K562 (cell line): ENCODE measurements at regions not wholly inside any gene's neighbourhood (a gene's known extent, or its start where the extent isn't known, plus 50 kb on each side); places are given as distances from the start of the nearest gene placed in this dataset.

ENCODE experiments used
- ETS2 ChIP-seq: IDR thresholded peaks from 2 replicates; pipeline ENCODE4 v1.6.1; 2016; ENCODE audit warnings: borderline replicate concordance, missing genetic modification characterization, mild to moderate bottlenecking, moderate library complexity, missing compliant biosample characterization; ENCODE audit not compliant: poor library complexity, severe bottlenecking
- ETV5 ChIP-seq: sonication (generic); formaldehyde crosslinking; IDR thresholded peaks from 2 replicates; pipeline ENCODE4 v1.4.0; 2020; ENCODE audit warnings: low read depth, mild to moderate bottlenecking, missing genetic modification reagents
- TF ChIP-seq, protein P1 (sequence below): fragments of 450-650 bp; IDR thresholded peaks from 2 replicates; pipeline ENCODE4 v1.6.1; 2016; ENCODE audit warnings: low read depth

DNA sequence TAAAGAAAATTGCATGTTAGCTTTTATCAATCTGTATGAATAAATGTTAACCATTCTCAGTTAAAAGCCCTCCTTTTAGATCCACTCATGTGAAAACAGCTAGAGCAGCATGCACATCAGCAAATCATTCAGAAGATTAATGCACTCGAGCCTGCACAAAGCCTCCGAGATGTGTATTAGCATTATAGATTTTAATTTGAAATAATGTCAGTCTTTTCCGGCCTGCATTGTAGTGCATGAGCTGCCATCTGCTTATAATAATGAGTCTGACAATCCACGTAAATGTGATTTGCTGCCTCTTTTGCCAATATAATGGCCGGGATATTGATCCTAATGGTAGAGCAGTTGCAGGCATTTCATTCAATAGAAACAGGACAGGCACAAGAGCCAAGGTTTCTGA lies 585.1 kb downstream of the IRX1 start (continued):
- TF ChIP-seq, protein P1, sequence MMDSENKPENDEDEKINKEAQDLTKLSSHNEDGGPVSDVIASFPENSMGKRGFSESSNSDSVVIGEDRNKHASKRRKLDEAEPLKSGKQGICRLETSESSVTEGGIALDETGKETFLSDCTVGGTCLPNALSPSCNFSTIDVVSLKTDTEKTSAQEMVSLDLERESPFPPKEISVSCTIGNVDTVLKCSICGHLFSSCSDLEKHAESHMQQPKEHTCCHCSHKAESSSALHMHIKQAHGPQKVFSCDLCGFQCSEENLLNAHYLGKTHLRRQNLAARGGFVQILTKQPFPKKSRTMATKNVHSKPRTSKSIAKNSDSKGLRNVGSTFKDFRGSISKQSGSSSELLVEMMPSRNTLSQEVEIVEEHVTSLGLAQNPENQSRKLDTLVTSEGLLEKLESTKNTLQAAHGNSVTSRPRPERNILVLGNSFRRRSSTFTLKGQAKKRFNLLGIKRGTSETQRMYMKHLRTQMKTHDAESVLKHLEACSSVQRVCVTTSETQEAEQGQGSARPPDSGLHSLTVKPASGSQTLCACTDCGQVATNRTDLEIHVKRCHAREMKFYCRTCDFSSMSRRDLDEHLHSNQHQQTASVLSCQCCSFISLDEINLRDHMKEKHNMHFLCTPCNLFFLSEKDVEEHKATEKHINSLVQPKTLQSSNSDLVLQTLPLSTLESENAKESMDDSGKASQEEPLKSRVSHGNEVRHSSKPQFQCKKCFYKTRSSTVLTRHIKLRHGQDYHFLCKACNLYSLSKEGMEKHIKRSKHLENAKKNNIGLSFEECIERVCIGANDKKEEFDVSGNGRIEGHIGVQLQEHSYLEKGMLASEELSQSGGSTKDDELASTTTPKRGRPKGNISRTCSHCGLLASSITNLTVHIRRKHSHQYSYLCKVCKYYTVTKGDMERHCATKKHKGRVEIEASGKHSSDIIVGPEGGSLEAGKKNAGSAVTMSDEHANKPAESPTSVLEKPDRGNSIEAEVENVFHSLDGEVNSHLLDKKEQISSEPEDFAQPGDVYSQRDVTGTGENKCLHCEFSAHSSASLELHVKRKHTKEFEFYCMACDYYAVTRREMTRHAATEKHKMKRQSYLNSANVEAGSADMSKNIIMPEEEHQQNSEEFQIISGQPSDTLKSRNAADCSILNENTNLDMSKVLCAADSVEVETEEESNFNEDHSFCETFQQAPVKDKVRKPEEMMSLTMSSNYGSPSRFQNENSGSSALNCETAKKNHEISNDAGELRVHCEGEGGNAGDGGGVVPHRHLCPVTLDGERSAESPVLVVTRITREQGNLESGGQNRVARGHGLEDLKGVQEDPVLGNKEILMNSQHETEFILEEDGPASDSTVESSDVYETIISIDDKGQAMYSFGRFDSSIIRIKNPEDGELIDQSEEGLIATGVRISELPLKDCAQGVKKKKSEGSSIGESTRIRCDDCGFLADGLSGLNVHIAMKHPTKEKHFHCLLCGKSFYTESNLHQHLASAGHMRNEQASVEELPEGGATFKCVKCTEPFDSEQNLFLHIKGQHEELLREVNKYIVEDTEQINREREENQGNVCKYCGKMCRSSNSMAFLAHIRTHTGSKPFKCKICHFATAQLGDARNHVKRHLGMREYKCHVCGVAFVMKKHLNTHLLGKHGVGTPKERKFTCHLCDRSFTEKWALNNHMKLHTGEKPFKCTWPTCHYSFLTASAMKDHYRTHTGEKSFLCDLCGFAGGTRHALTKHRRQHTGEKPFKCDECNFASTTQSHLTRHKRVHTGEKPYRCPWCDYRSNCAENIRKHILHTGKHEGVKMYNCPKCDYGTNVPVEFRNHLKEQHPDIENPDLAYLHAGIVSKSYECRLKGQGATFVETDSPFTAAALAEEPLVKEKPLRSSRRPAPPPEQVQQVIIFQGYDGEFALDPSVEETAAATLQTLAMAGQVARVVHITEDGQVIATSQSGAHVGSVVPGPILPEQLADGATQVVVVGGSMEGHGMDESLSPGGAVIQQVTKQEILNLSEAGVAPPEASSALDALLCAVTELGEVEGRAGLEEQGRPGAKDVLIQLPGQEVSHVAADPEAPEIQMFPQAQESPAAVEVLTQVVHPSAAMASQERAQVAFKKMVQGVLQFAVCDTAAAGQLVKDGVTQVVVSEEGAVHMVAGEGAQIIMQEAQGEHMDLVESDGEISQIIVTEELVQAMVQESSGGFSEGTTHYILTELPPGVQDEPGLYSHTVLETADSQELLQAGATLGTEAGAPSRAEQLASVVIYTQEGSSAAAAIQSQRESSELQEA: no peak
- TF ChIP-seq ETS2 (tag) (no peak), ETV5 (no peak)
